Prostate gland (tissue), 2 donors: ENCODE measurements at regions not wholly inside any gene's neighbourhood (a gene's known extent, or its start where the extent isn't known, plus 50 kb on each side); places are given as distances from the start of the nearest gene placed in this dataset.

Experiments
- CTCF ChIP-seq, 4 experiments: fragments of 200-600 bp in 2 of 4; fragments of 450-650 bp in 2 of 4; sonication (generic) in 2 of 4; IDR thresholded peaks; 1 replicate in 3 of 4; 2 replicates in 1 of 4; pipeline ENCODE4 v1.5.1; 2016 to 2019; ENCODE audit warnings: antibody characterized with exemption in 4 of 4, mild to moderate bottlenecking in 2 of 4, moderate library complexity in 2 of 4
- POLR2A ChIP-seq: fragments of 450-650 bp; IDR thresholded peaks from one replicate; pipeline ENCODE4 v1.6.1; 2016; ENCODE audit warnings: antibody characterized with exemption, mild to moderate bottlenecking

GRCh38 chr9:13606586-13606985 lies 327.1 kb upstream of the MPDZ start:
- no peak for TF ChIP-seq CTCF (IDR thresholded peaks at IDR 0.05)
- no peak for TF ChIP-seq POLR2A
